ENCODE measurements at regions not wholly inside any gene's neighbourhood (a gene's known extent, or its start where the extent isn't known, plus 50 kb on each side); places are given as distances from the start of the nearest gene placed in this dataset.

DNA sequence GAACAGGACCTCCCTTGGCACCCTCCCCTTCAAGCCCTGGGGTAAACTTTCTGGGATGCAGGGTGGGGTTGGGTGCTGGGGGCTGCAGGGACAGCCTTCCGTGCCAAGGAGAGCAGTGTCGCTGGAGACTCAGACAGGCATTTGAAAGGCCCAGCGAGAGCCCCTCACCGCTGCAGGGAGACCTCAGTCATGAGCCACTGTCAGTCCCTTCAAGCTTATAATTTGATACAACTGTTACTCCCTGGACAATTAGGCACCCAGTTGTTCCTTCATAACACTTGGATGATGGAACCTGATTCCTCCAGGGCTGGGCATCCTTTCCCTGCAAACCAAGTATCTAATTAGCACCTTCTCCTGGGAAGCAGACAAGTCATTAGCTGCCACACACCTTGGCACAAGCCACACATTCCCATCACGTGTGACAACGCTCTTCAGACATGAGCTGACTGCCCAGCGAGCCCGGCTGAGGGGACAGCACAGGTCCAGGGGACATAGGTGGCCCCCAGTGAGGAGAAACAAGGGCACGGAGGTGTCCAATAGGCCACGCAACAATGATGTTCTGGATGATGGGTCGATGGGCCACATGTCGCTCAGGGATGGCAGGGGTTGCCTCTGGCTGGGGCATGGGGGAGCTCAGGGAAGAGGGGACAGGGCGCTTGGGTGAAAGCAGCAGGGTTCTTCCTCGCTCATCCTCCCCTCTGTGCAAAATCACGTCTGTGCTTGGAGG, 59.6 kb downstream of the KCNF1 start:
- no peak for DNase-seq (ENCODE audit: low read depth)
- TF ChIP-seq, protein P1, sequence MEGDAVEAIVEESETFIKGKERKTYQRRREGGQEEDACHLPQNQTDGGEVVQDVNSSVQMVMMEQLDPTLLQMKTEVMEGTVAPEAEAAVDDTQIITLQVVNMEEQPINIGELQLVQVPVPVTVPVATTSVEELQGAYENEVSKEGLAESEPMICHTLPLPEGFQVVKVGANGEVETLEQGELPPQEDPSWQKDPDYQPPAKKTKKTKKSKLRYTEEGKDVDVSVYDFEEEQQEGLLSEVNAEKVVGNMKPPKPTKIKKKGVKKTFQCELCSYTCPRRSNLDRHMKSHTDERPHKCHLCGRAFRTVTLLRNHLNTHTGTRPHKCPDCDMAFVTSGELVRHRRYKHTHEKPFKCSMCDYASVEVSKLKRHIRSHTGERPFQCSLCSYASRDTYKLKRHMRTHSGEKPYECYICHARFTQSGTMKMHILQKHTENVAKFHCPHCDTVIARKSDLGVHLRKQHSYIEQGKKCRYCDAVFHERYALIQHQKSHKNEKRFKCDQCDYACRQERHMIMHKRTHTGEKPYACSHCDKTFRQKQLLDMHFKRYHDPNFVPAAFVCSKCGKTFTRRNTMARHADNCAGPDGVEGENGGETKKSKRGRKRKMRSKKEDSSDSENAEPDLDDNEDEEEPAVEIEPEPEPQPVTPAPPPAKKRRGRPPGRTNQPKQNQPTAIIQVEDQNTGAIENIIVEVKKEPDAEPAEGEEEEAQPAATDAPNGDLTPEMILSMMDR (conservative IDR thresholded peaks at IDR 0.05; ENCODE audit: low read depth, low read length): no peak
- H3K4me3 ChIP-seq (ENCODE audit: low read depth, low read length): no peak overlapping the region

DNA sequence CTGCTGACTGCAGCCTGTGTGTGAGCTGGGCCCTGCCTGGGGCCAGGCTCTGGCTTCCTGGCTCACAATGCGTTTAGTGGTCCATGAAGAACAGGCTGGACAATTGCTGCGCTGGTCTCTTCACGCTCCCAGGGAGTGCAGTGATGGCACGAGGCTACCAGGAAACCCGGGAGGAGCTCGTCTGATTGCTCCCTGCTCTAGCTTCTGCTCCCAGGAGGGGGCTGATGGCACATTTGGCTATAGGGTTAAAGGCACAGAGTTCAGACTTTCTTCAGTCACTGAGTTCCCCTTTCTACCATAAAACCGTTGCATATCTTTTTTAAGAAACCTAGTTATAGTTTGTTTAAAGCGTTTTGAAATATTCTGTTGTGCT, 60.1 kb downstream of the KCNF1 start:
- TF ChIP-seq, protein P1 (conservative IDR thresholded peaks at IDR 0.05; ENCODE audit: low read depth, low read length): no peak
- H3K4me3 ChIP-seq (ENCODE audit: low read depth, low read length): no peak overlapping the region
- no peak for DNase-seq (ENCODE audit: low read depth)

DNA sequence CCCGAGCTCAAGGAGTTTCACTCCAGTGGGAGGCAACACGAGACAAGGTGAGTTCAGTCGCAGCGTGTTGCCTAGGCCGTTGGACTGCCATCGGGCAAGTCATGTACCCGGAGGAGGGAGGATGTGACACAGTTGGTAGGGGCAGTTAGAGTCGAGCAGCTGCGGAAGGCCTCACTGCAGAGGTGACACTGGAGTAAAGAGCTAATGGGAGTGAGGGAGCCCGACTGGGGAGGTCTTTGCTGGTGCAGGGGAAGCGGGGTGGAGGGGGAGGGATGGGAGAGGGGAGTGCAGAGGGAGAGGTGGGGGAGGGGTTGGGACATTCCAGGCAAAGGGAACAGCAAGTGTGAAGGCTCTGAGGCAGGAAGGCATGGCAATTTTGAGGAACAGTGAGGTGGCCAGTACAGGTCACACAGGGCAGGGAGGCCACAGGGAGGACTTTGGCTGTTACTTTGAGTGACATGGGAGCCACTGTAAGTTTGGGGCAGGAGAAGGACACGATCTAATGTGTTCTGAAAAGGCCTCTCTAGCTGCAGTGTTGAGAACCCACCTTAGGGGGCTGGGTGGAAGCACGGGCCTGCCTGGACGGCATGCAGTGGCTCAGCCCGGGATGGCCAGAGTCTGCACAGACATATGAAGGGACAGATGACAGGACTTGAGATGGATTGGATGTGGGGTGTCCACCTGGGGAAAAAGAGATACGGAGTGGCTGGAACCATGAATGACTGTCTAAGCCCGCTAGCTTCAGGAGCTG, 61.1 kb downstream of the KCNF1 start:
- TF ChIP-seq, protein P1 (conservative IDR thresholded peaks at IDR 0.05; ENCODE audit: low read depth, low read length): no peak
- no peak overlapping the region for H3K4me3 ChIP-seq (ENCODE audit: low read depth, low read length)
- DNase-seq (ENCODE audit: low read depth): no peak

DNA sequence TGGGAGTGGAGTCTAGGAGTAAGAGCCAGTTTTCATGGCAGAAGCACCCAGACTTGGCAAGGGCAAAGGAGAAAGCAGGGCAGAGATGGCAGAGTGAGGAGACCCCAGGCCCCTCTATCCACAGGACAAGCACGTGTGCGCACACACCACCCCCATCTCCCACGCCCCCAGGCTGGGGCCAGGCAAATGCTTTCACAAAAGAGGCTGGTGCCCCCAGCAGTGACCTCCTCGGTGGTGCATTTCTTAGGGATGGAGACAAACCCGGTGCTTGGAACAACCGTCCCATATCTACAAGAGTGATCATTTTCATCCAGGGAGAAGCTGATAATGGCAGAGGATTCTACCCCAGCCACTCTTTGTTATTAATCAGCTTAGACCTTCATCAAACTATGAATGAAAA, 62.0 kb downstream of the KCNF1 start:
- TF ChIP-seq, protein P1 (conservative IDR thresholded peaks at IDR 0.05; ENCODE audit: low read depth, low read length): no peak
- DNase-seq (ENCODE audit: low read depth): no peak
- H3K4me3 ChIP-seq (ENCODE audit: low read depth, low read length): no peak overlapping the region

DNA sequence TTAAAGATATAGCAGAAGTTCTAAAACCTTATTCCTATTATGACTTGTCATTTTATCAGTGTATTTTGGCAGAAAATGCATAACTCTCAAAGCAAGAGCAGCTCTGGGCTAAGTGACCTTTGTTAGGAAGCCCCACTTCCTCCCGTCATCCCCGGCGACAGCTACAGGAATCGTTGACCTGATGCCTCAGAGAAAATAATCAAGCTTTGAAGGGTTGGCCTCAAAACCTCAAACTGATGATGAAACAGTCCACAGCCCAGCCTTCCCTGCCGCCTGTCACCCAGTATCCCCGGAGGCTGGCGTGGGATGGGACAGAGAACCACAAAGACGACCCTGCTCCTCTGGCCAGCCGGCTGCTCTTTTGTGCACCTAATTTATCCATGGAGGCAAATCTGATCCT, 65.3 kb downstream of the KCNF1 start:
- DNase-seq (ENCODE audit: low read depth): no peak
- TF ChIP-seq, protein P1 (conservative IDR thresholded peaks at IDR 0.05; ENCODE audit: low read depth, low read length): no peak
- H3K4me3 ChIP-seq (ENCODE audit: low read depth, low read length): no peak overlapping the region

DNA sequence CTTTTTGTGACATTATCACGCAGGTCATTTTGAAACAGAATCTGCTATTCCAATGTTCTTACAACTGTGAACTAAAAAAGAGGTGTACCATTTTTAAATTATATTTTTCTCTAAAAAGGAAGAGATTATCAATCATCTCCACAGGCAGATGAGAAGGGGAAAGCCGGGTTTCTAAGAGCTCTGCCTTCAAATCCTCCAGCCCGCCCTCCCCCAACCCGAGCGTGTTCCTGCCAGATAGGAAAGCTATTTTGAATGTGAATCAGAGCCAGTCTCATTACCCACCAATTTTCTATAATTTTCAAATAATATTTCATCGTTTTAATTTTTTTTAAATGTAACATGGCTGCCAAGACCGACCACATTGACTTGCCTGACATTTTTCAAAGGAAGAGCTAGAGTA, 65.9 kb downstream of the KCNF1 start:
- TF ChIP-seq, protein P1 (conservative IDR thresholded peaks at IDR 0.05; ENCODE audit: low read depth, low read length): no peak
- DNase-seq (ENCODE audit: low read depth): no peak
- H3K4me3 ChIP-seq (ENCODE audit: low read depth, low read length): no peak overlapping the region
